COR-L47 (cell line): ENCODE measurements at regions not wholly inside any gene's neighbourhood (a gene's known extent, or its start where the extent isn't known, plus 50 kb on each side); places are given as distances from the start of the nearest gene placed in this dataset.
A peak's percentile ranks its signal among the peaks of the same experiment; 100 is the strongest.
"Not testable (repeated sequence)": the region's sequence is repeated elsewhere in the genome, so short reads cannot be mapped to it uniquely, and the experiment has no call there.

ENCODE experiments used
- DNase-seq: peaks from one replicate; lab custom pipeline; 2025; lab: John Stamatoyannopoulos, UW

DNA sequence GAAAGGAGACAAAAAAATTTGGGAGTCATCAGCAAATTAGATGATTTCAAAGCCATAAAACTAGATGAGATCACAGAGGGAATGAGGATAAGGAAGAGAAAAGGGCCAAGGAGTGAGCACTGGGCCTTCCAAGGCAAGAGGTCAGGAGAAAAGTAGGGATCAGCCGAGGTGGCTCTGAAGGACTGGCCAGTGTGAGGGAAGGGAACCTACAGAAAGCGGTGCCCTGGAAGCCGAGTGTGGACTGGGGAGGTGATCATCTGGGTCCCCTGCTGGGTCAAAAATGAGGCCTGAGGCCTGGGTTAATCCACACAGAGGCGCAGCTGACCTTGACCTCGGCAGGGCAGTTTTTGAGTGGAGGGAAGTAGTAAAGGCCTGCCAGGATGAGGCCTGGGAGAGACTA is 133.8 kb downstream of the SMIM20 start:
- DNase-seq = no peak

DNA sequence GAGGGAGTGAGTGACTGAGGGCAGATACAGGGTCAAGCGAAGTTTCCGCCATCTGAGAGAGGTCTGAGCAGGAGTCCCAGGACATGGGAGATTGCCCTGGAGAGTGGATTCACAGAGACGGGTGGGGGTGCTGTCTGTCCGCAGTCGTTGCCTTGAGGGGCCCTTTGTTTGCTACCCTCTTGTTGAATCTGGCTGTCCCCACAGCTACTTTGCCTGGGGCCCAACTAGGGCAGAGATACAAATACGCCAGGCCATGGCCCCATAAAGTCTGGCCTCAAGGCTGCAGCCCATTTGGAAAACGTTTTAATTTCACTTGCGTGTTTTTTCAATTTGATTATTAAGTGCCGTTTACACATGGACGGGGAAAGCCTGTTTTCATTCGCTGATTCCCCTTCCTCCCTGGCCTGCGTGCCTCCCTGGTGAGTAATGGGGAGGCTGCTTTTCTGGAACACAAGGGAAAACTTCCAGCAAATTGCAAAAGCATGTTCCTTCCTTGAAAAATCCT is 134.4 kb downstream of the SMIM20 start:
- no peak for DNase-seq

DNA sequence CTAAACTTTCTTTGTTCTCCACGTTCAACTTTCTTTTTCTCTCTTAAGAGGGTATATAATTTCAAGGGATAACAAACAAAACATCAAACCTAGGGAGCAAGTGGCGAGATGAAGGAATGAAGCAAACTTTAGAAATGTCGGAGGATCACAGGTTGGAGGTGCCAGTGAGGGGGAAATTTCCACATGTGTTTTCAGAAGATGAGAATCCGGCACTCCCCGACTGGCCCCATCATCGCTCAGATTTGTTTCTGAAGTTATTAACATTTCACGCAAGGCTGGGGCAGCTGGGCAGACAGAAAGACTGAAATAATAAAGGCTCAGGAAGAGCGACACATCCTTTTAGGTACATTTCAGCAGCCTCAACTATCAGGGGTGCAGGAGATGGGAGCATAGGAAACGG is 134.9 kb downstream of the SMIM20 start:
- no peak for DNase-seq

DNA sequence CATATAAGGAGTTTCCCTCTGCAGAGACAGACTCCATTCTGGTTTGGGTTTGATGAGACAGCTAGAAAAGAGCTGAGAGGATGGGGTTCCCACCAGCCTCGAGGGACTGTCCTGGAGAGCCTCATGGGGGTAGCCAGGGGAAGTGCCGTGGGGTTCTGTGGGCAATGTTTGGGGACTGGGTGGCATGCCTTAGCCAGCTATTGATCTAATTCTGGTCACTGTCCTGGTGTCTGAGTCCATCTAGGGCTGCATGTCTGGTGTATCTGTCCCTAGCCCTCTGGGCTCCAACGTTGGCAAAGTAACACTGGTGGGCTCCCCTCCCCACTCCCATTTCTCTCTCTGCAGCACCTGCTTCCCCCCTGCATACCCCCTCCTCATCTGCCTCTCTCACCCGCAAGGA is 135.4 kb downstream of the SMIM20 start:
- no peak for DNase-seq

DNA sequence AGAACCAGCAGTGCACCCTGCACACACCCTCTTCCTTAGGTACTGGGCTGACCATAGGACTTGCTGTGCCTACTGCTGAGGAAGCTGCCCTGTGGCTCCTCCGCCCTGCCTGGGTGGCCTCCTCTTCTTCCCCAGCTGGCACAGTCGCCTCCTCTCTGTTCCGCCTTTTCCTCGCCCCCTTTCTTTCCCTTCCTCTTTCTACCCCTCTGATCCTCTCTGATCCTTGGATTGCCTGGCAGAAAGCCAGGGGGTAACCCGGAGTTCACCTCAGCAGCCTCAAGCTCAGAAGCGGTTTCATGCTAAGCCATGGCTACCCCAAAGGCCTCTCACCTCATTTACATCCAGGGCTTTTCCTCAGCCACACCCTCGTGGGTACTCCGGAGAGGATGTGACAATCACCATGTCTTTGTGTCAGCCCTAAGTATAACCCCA is 136.2 kb downstream of the SMIM20 start:
- DNase-seq = no peak

DNA sequence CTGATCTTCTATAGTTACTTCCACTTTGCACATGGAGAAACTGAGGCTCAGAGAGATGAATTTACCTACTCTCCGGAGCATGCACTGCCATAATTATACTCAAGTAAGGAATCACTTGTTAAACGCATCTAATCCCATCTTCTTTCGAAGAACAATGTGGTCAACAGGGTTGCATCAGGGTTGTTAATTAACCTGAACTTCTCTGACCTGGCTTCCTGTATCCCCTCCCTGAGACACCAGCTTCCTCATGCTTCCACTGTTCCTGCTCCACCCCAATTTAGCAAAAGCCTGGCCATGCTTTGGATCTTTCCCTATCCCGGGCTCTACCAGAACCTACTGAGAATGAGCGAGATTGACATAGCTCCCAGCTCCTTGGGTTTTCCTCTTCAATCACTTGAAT is 136.7 kb downstream of the SMIM20 start:
- no peak for DNase-seq

DNA sequence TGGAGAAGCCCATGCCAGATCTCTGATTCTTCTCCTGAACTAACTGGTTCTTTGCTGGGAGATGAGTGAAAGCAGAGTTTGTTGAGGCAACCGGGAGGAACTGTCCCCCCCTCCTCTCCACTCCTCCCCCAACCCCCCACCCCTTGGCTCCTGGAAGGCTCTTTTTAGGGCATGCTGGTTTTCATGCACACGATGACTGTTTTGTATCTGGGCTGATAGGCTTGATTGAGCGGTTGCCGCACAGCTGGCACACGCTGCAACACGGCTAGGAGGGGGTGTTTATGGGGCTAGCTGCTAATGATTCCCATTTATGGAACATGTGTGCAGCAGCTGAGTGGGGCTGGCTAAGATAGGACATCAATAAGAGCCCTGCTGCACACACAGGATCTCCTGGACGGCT is 137.2 kb downstream of the SMIM20 start:
- DNase-seq = no peak

DNA sequence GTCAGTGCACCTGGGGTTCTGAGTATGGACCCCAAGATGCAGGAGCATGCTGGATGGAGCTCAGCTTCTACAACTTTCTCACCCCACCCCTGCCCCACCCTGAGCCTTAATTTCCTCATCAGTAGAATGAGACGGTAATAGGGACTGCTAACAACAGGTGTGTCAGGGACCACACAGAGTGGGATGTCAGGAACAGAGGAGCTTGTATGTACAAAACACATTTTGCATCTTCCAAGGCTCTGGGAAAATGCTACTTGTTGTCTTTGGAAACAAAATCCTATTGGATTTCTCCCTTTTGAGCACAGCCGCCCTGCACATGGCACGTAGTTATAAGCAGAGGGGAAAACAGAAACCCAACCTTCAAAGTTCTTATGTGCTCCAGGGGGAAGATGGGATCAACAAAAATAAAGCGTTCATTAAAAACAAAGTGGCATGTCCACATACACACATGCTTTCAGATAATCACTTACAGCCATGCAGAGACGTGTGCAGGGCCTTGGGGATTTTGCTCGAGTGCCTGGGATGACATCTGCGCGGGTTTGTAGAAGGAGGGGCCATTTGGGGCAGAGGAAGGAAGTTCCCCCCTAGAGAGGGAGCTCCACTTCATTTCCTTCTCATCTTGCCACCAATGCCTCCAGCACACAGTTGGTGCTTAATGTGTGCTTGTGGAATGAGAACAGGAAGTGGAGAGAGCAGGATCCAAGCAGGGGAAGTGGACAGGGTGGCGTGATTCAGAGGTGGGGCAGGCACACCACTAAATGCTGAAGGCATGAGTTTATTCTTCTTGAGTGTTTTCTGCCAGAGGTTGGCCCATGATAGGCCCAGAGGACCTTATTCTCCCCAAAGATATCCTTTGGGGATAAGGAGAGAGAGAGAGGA is 138.9 kb downstream of the SMIM20 start:
- no peak for DNase-seq

DNA sequence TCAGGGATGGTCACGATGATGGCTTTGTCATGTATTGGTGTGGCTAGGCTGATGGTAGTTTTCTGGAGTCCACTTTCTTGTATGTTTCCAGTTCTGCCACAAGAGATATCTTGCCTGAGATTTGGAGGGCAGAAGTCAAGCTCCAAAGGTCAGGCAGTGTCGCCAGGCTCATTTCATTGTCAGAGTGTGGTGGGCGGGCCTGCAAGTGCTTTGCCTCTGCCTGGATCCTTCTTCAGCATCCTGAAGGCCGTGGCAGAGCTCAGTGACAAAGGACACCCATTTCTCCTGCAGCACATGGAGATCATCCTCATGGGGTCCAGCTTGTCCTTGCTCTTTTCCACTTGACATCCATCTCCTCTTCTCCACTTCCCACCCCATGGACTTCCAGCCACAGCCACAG is 139.7 kb downstream of the SMIM20 start:
- no peak for DNase-seq

DNA sequence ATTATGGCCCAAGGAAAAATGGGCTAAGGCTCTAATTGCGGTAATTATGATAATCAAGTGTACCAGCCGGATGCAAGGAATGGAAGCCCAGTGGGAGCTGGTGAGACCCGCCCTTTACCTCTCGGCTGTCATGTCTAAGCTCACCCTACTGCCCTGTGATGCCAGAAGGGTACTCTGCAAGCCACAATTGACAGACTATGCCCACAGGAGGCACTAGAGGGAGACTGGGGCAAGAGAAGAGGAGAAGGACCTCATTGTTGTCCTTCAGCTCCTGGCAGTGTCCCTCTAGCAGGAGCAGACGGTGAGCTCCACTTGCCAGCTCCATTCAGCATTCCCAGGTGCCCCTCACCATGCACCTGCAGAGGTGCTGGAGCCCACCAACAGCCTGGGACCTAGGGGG is 141.8 kb downstream of the SMIM20 start:
- DNase-seq = no peak

DNA sequence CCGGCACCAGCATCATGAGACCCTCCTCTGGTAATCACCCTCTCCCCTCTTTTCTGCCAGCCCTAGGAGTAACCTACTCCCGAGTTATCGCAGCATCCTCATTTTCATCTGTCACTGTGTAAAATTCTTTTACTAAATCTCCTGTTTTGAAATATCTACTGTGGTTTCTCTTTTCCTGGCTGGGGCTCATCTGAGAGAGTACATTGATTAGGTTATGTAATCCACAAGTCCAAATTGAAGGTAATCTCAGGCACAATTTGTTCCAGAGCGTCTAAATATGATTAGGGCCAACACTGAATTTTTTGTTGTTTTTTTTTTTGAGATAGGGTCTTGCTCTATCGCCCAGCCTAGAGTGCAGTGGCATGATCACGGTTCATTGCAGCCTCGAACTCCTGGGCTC is 142.4 kb downstream of the SMIM20 start:
- no peak for DNase-seq

DNA sequence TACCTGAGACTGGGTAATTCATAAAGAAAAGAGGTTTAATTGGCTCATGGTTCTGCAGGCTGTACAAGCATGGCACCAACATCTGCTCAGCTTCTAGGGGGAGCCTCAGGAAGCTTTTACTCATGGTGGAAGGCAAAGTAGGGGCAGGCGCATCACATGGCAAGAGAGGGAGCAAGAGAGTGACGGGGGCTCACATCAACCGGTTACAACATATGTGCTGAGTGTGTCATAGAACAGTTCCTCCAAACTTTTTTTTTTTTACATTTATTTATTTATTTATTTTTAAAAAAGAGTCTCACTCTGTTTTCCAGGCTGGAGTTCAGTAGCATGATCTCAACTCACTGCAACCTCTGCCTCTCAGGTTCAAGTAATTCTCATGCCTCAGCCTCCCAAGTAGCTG is 143.8 kb downstream of the SMIM20 start:
- not testable (repeated sequence) for DNase-seq

DNA sequence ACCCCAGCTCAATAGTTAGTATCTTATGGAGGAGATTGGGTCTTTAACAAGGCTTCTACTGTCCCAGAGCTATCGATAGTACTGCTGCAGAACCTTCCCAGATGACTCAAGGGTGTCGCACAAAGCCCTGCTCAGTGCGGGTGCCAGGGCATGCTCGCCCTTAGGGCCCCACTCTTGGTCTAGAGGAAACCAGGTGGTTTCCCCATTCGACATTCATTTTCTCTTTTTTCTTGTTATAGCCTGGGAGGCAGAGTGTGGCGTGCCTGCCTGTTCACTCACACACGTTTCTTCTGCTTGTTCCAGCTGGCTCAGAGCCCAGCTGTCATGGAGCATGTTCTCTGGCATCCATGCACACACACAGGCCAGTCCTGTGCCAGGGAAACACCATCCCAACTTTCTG is 144.5 kb downstream of the SMIM20 start:
- DNase-seq = no peak

DNA sequence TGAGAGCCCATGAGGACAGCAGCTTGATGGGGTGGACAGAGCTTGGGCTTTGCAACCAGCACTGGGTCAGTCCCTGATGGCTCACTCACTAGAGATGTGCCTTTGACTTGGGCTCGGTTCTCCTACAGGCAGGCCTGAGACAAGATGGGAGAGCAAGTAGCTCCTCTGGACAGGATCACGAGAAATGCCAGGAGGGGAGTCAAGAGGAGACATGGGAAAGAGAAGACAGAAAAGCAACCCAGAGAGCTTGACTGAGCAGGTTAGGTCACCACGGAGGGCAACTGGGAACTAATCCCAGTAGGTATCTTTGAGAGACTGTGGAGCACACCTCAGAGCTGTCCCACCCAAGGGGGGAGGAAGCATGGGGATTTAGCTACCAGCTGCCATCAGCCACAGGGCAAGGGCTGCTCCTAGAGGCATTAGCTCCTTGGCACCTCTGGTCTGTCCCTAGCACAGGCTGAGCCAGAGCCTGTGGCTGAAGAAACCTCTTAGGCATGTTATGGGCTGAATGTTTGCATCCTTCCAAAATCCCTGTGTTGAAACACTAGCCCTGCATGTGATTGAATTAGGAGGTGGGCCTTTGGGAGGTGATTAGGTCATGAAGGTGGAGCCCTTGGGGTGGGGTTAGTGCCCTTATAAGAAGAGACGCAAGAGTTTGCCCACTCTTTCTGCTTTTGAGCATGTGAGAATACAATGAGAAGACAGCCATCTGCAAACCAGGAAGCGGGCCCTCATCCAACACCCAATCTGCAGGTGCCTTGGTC is 145.6 kb downstream of the SMIM20 start:
- no peak for DNase-seq

DNA sequence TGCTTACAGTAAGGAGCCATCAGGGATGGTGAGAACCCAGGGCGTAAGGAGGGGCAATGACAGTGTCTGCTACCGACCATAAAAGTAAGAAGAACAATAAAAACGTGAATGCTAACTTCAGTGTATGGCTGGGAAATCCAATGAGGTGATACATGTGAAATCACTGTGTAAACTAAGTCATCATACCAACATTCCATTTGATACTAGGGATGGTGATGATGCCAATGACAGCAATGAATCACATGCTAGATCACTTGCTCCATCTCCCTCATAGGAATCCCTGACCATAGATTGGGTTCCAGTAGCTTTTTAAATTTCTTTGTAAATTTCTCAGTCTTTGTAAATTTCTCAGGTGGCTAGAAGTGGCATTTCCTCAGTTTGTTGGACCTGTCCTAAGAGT is 146.3 kb downstream of the SMIM20 start:
- DNase-seq = no peak

DNA sequence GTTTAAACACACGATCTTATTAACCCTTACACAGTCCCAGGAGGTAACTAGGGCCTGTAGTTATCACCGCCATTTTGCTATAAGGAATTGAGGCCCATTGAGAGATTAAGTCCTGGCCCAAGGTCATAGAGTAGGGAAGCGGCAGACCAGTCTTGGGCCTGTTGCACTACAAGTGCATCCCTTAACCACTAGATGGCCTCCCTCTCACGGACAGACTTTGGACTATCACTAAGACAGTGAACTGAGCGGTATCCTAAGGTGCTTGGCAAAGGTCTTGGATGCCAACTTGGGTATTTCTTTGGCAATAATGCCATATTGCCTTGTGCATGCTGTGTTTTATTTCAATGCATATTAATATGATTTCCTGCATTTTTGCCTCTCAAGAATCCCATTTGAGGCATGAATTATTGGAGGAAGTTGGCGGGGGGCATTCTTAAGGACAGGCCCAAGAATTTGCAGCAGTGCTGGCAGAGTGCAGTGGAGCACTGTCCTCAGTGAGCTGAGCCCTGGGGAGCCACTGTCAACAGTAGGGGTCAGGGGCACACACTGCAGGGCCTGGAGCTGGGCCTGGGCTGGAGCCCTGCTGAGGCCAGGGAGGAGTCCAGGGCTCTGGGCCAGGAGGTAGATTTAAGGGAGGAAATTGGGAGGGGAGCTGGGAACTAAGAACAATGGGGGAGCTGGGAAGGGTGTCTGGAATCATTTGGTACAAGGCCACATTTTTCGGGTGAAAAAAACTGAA is 147.4 kb downstream of the SMIM20 start:
- no peak for DNase-seq

DNA sequence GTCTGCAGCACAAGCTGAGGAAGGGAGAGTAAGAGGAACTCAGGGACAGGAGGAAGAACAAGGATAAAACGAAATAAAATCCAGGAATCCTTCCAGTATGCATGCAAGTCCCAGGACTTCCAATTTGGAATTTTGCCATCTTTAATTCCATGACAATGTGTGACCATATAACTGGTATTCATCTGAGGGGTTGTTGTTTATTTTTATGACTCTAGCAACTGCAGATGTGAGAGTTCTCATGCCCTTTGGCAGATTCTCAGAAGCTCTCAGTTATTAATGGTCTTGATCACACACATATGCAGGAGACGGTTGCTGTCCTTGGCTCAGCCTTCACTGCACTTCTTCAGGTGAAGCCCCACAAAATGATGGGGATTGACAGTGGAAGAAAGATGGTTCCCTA is 148.2 kb downstream of the SMIM20 start:
- no peak for DNase-seq

DNA sequence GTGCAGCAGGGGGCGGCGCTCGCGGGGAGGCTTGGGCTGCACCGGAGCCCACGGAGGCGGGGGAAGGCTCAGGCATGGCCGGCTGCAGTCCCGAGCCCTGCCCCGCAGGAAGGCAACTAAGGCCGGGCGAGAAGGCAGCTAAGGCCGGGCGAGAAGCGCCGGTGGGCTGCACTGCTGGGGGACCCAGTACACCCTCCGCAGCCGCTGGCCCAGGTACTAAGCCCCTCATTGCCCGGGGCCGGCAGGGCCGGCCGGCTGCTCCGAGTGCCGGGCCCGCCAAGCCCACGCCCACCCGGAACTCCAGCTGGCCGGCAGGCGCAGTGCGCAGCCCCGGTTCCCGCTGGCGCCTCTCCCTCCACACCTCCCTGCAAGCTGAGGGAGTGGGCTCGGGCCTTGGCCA is 150.0 kb downstream of the SMIM20 start:
- DNase-seq = not testable (repeated sequence)

DNA sequence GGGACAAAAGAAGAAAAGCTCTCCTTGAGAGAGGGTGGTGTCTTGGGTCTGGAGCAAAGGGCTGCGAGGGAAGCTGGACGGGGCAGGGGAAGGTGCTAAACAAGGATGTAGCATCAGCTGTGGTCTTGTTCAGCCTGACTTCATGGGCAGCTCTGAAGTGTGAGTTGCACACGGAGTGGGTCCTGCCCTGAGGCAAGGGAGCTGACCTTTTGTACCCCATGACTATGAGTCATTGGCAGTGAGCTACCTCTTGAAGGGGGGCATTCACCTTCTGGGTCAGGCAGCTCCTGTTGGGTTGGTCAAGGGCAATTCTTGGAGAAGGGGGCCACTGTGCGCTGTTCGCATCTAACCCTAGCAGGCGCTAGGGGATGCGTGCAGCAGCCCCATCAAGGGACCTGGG is 151.8 kb downstream of the SMIM20 start:
- DNase-seq = no peak

DNA sequence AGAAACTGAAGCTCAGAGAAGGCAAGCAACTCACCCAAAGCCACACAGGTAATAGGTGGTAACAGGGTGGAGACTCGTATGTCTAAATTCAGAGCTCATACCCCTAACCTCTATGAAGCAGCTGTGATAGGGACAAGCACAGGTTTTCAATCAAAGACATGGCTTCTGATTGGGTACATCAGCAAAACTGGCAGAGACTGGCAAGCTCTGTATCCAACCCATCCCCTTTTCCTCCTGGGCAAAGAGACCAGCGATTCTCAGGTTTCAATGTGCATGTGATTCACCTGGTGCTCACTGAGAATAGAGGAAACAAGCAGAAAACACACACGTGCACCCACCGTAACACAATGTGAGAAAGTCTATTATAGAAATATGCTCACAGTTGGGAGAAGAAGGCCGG is 153.0 kb downstream of the SMIM20 start:
- no peak for DNase-seq

DNA sequence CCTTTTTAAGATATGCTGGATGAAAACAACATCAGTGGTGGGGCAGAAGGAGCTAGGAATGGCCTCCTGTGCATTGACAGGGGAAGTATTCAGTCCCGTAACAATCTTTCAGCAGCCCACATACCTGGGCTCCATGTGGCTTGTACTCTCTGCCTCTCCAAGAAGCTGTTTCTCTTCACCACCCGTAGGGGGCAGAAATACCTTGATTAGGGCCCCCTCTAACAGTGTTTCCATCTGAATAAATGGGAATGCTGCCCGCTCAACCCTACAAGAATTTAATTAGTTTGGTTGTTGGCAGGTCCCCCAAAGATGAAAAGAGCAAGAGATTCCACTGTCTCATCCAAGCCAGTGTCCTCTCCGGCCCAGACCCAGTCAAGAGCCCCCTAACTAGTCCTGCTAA is 155.2 kb downstream of the SMIM20 start:
- peak; percentile 12 for DNase-seq

DNA sequence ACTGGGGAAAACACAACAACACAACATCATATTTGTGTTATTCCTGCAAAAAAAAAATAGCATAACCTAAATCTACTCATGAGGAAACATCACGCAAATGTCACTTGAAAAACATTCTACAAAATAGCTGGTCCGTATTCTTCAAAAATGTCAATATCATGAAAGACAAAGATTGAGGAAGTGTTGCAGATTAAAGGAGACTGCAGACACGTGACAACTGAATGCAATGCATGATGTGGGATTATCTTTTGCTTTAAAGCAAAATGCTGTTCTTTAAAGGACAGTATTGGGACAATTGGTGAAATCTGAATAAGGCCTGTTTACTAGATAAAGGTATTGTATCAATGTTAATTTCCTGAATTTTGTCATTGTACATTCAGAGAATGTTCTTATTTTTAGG is 157.7 kb downstream of the SMIM20 start:
- DNase-seq = no peak
